Glutamatergic neuron (in vitro differentiated cells): ENCODE measurements at regions not wholly inside any gene's neighbourhood (a gene's known extent, or its start where the extent isn't known, plus 50 kb on each side); places are given as distances from the start of the nearest gene placed in this dataset.

Source experiments
- DNase-seq: peaks from one replicate; pipeline ENCODE4 v3.0.0; 2022
- H3K27ac Mint-ChIP-seq: one replicate; pipeline ENCODE4 v1.8.0; 2020; ENCODE audit warnings: mild to moderate bottlenecking, mixed read lengths, inconsistent platforms; ENCODE audit not compliant: unreplicated experiment
- H3K27me3 Mint-ChIP-seq: one replicate; pipeline ENCODE4 v1.8.0; 2020; ENCODE audit warnings: mild to moderate bottlenecking, moderate library complexity, mixed read lengths, inconsistent platforms; ENCODE audit not compliant: unreplicated experiment
- H3K36me3 Mint-ChIP-seq: one replicate; pipeline ENCODE4 v1.8.0; 2020; ENCODE audit warnings: mild to moderate bottlenecking, mixed read lengths, inconsistent platforms; ENCODE audit not compliant: unreplicated experiment
- H3K4me1 Mint-ChIP-seq: one replicate; pipeline ENCODE4 v1.8.0; 2020; ENCODE audit warnings: mild to moderate bottlenecking, low read depth, mixed read lengths, inconsistent platforms; ENCODE audit not compliant: unreplicated experiment
- H3K4me3 Mint-ChIP-seq: one replicate; pipeline ENCODE4 v1.8.0; 2020; ENCODE audit warnings: mild to moderate bottlenecking, mixed read lengths, inconsistent platforms; ENCODE audit not compliant: unreplicated experiment
- H3K9me3 Mint-ChIP-seq: one replicate; pipeline ENCODE4 v1.8.0; 2020; ENCODE audit warnings: mild to moderate bottlenecking, moderate library complexity, mixed read lengths, inconsistent platforms; ENCODE audit not compliant: unreplicated experiment
- TF ChIP-seq, protein P1 (sequence below): fragments of 200-600 bp; sonication (generic); IDR thresholded peaks from one replicate; pipeline ENCODE4 v1.5.0; 2021; ENCODE audit not compliant: partially characterized antibody, unreplicated experiment

DNA sequence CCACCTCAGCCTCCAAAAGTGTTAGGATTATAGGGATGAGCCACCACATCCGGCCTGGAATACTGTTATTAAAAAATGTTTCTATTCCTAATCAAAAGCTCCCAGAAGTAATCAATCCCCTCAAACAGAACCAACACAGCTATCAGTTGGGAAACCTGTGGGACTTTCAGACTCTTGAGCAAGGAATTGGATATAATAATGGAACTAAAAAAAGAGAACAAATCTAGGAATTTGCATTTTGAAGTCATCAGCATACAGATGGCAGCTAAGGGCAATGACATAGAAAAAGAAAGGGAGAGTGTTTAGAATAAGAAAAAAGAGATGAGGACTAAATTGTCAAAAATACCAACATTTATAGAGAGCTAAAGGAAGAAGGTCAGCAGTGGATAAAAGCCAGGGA lies 54.7 kb upstream of the AMN1 start:
- peaks cover 5% of the 10 kb centered on the region for H3K36me3 Mint-ChIP-seq
- no peak for DNase-seq

DNA sequence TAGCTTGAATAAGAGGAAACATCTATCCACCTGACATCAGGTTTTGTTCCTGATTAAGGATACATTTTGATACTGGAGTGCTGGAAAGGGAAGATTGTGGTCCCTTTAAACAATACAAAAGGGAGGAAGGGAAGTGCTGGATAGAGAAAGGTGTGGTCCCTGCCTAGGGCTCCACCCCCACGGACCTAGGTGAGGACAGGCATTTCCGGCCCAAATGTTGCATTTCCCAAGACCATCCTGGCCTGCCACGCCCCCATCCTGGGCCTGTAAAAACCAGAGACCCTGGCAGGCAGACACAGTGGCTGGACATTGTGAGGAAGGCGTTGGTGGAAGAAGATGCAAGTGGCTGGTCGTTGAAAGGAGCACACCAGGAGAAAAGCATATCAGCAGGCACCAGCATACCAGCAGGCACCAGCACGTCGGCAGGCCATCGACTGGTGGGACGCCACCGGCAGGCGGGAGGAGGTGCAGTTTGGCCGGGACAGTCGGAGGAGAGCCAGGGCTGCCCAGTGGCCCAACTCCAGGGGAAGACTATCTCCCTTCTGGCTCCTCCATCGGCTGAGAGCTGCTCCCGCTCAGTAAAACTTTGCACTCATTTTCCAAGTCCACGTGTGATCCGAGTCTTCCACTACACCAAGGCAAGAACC lies 53.2 kb upstream of the AMN1 start:
- no peak overlapping the region for H3K4me3 Mint-ChIP-seq

More for the DNA sequence above, 54.7 kb upstream of the AMN1 start:
- Mint-ChIP-seq H3K27me3 (peaks cover 2% of the 10 kb centered on the region), H3K4me1 (peaks cover 5% of the 10 kb centered on the region), H3K4me3 (no peak overlapping the region), H3K27ac (peak overlapping the region; percentile 97), H3K9me3 (peaks cover 3% of the 10 kb centered on the region)
- TF ChIP-seq, protein P1, sequence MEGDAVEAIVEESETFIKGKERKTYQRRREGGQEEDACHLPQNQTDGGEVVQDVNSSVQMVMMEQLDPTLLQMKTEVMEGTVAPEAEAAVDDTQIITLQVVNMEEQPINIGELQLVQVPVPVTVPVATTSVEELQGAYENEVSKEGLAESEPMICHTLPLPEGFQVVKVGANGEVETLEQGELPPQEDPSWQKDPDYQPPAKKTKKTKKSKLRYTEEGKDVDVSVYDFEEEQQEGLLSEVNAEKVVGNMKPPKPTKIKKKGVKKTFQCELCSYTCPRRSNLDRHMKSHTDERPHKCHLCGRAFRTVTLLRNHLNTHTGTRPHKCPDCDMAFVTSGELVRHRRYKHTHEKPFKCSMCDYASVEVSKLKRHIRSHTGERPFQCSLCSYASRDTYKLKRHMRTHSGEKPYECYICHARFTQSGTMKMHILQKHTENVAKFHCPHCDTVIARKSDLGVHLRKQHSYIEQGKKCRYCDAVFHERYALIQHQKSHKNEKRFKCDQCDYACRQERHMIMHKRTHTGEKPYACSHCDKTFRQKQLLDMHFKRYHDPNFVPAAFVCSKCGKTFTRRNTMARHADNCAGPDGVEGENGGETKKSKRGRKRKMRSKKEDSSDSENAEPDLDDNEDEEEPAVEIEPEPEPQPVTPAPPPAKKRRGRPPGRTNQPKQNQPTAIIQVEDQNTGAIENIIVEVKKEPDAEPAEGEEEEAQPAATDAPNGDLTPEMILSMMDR: no peak

DNA sequence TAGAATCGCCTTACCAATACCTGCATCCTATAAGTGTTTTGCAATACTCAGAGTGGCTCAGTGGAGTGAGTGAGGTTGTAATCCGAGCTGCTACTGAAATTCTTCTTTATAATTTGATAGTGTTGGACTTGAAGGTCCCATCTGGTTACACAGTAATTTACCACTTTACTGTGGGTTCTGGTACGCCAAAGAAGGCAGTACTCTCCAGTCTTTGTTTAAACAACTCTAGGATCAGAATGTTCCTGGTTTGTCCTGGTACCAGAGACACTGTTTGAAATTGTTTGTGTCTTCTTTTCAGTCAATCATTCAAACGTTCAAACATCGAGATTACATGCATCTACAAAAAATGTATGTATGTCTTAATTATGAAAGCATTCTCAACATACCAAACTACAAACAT lies 51.3 kb upstream of the AMN1 start:
- Mint-ChIP-seq H3K4me3 (no peak overlapping the region), H3K27me3 (peaks cover 2% of the 10 kb centered on the region), H3K27ac (no peak overlapping the region), H3K36me3 (peaks cover 5% of the 10 kb centered on the region), H3K9me3 (peaks cover 3% of the 10 kb centered on the region), H3K4me1 (peaks cover 5% of the 10 kb centered on the region)
- TF ChIP-seq, protein P1: no peak
- no peak for DNase-seq

More for the DNA sequence above, 53.2 kb upstream of the AMN1 start:
- TF ChIP-seq, protein P1: no peak
- H3K27ac Mint-ChIP-seq: no peak overlapping the region
- peaks cover 2% of the 10 kb centered on the region for H3K27me3 Mint-ChIP-seq
- peaks cover 5% of the 10 kb centered on the region for H3K4me1 Mint-ChIP-seq
- H3K36me3 Mint-ChIP-seq: peaks cover 5% of the 10 kb centered on the region
- DNase-seq: no peak
- H3K9me3 Mint-ChIP-seq: peaks cover 3% of the 10 kb centered on the region

DNA sequence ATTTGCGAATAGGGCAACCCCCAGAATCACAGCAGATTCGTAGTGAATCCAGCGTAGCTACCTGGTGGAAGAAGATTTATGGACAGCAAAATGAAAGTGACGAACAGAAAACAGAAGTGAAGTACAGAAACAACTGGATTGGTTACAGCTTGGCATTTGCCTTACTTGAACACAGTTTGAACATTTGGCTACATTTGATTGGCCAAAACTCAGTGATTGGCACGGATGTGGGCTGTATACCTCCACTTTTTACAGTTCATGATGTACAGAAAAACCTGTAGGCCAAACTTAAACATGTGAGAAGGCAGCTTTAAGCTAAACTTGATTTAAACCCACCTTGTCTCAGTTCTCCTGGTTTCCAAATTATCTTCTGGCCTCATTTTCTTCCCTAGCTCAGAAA lies 49.9 kb upstream of the AMN1 start:
- no peak for DNase-seq
- Mint-ChIP-seq H3K27ac (no peak overlapping the region), H3K27me3 (peaks cover 2% of the 10 kb centered on the region), H3K4me1 (peaks cover 8% of the 10 kb centered on the region), H3K4me3 (no peak overlapping the region), H3K36me3 (peaks cover 5% of the 10 kb centered on the region), H3K9me3 (no peaks in the 10 kb centered on the region)
- TF ChIP-seq, protein P1: no peak
